ENCODE measurements at regions not wholly inside any gene's neighbourhood (a gene's known extent, or its start where the extent isn't known, plus 50 kb on each side); places are given as distances from the start of the nearest gene placed in this dataset.
"Not testable (repeated sequence)": the region's sequence is repeated elsewhere in the genome, so short reads cannot be mapped to it uniquely, and the experiment has no call there.

DNA sequence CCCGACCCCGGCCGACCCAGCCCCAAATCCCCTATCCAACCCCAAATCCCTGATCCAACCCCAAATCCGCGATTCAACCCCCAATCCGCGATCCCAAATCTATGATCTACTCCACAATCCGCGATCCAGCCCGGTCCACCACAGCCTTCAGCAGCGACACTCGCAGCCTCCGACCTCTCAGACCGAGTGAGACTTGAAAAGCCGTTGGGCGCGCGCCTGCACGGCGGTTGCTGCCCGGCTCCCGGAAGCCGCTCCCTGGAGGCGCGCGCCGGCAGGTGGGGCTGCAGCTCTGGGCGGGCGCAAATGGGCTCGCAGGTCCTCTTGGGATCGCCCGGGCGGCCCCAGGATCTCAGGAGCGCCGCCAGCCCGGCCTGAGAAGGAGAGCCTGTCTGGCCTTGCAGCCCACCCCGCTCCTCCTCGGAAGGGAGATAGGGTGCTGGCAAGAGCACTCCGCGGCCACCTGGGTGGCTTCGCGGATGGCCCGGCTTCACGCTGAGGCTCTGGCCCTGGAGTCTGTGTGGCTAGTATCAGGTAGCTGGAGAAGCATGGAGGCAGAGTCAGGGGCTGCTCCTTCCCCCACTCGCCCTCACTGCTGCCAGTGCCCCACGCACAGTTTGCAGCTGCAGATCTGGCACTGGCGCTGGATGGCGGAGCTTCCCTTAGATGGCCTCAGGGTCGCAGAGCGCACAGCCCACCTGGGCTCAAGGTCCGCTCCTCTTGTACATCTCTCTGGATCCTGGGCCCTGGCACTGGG, 533.4 kb upstream of the DEFB115 start:
- WGBS, 4 donors, result 8 to 49% (median 14%) methylated on average over 7 to 49 of the region's 51 CpGs; no CpG with 5 or more reads in 1 of the 4 donors
- H3K27ac ChIP-seq; H3K4me1 ChIP-seq (replicated peaks in 1 of 2); H3K9me3 ChIP-seq (replicated peaks in 1 of 3); intact Hi-C loops (cut with DNase I); H3K27me3 ChIP-seq; H3K36me3 ChIP-seq (replicated peaks in 1 of 2): not testable (repeated sequence)
- DNase-seq, result peak in 6 of 7 donors; percentile 17 to 82 (median 66)
- peak in 1 of 2 donors; percentile 42 for TF ChIP-seq POLR2A (IDR thresholded peaks at IDR 0.05)
- H3K4me3 ChIP-seq, result peak overlapping the region in 2 of 4 donors; percentile 15 to 16

DNA sequence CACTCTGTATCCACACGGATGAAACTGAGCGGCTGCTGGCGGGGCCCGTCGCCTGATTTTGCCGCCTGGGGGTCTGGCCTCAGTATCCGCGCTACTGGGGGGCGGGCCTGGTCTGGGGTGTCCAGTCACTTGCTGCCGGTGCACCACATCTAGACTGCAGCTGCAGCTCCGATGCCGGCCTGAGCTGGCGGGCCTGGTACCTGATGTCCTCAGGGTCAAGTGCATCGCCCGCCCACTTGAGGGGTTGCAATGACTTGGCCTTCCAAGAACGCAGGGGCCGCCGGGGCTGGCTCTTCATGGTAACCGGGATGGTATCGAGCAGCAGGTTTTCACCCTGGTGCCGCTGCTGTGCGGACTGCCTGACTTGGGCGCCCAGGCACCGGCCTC, 532.8 kb upstream of the DEFB115 start:
- H3K4me1 ChIP-seq (replicated peaks in 1 of 2); H3K27me3 ChIP-seq; H3K27ac ChIP-seq; intact Hi-C loops (cut with DNase I); H3K4me3 ChIP-seq; H3K36me3 ChIP-seq (replicated peaks in 1 of 2); H3K9me3 ChIP-seq (replicated peaks in 1 of 3): not testable (repeated sequence)
- 67 to 94% (median 77%) methylated on average over 9 to 24 of the region's 24 CpGs for WGBS, 4 donors
- DNase-seq, result peak in 1 of 7 donors; percentile 48

DNA sequence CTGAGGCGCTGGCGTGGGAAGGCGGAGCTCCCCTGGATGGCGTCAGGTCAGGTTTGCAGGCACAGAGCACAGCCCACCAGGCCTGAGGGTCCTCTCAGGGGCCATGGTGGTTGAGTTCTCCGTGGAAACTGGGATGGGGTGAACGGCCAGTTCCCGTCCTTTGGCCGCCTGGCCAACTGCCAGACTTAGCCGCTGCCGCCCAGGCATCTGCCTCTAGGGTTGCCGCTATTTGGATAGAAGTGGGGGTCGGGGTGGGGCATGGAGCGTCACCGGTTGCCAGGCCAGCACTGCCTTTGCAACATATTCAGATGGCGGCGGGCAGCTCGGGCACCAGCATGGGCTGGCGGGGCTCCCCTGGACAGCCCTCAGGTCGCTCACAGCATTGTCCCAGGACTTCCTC, 532.3 kb upstream of the DEFB115 start:
- H3K4me1 ChIP-seq (replicated peaks in 1 of 2); H3K27me3 ChIP-seq; intact Hi-C loops (cut with DNase I); H3K9me3 ChIP-seq (replicated peaks in 1 of 3); H3K4me3 ChIP-seq; H3K36me3 ChIP-seq (replicated peaks in 1 of 2); H3K27ac ChIP-seq: not testable (repeated sequence)
- peak in 2 of 7 donors; percentile 13 to 52 for DNase-seq
- whole genome bisulfite sequencing, 4 donors, result 73 to 89% (median 87%) methylated on average over 7 to 19 of the region's 19 CpGs

DNA sequence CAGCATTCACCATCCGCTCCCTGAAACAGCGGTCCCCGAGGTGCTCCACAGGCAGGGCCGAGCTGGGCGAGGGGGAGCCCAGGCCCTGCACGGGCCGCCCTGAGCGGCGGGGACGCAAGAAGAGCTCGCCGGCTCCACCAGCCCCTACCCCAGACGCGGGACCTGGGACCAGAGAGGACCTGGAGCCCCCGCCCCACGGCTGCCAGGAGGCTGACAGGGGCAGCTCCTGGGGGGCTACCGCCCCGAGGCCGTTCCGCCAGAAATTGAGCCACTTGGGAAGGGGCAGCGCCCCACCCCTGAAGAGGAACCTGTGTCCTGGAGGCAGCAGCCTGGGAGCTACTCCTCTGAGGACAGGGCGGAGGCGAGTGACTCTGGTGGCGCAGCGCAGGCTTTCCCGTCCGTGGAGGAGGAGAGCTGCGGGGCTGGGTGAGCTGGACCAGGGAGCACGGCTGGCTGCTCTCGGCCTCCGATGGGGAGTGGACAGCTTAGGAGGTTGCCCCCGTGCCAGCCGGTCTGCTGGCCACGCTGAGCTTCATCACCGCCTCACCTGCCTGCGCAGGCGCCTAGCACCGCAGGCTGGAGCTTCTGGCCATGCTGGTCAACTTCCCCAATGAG, 529.1 kb upstream of the DEFB115 start:
- 91 to 94% (median 94%) methylated on average over 14 to 38 of the region's 38 CpGs for WGBS, 4 donors
- H3K9me3 ChIP-seq (replicated peaks in 1 of 3); DNase-seq; H3K4me3 ChIP-seq; H3K36me3 ChIP-seq (replicated peaks in 1 of 2); H3K27me3 ChIP-seq; H3K4me1 ChIP-seq (replicated peaks in 1 of 2); H3K27ac ChIP-seq; intact Hi-C loops (cut with DNase I): not testable (repeated sequence)

Small RNA genes in the stretch of these regions (small RNA-seq; reads per million reads assigned to genes)
- 0.12 to 0.25 reads per million in 2 donors for gene RF00002
- 0 reads per million in 2 donors for gene RF00026

Measured in adrenal gland (tissue), 9 donors.